Activated gamma-delta T cell treated with anti-CD3 and anti-CD28 coated beads, Interleukin-2, amount 50 U/mL, for 16 hours (primary cell): ENCODE measurements at regions not wholly inside any gene's neighbourhood (a gene's known extent, or its start where the extent isn't known, plus 50 kb on each side); places are given as distances from the start of the nearest gene placed in this dataset.
"Not testable (repeated sequence)": the region's sequence is repeated elsewhere in the genome, so short reads cannot be mapped to it uniquely, and the experiment has no call there.

Experiments
- DNase-seq: peaks from one replicate; pipeline ENCODE4 v3.0.0-alpha.2; 2020; ENCODE audit warnings: low read depth

DNA sequence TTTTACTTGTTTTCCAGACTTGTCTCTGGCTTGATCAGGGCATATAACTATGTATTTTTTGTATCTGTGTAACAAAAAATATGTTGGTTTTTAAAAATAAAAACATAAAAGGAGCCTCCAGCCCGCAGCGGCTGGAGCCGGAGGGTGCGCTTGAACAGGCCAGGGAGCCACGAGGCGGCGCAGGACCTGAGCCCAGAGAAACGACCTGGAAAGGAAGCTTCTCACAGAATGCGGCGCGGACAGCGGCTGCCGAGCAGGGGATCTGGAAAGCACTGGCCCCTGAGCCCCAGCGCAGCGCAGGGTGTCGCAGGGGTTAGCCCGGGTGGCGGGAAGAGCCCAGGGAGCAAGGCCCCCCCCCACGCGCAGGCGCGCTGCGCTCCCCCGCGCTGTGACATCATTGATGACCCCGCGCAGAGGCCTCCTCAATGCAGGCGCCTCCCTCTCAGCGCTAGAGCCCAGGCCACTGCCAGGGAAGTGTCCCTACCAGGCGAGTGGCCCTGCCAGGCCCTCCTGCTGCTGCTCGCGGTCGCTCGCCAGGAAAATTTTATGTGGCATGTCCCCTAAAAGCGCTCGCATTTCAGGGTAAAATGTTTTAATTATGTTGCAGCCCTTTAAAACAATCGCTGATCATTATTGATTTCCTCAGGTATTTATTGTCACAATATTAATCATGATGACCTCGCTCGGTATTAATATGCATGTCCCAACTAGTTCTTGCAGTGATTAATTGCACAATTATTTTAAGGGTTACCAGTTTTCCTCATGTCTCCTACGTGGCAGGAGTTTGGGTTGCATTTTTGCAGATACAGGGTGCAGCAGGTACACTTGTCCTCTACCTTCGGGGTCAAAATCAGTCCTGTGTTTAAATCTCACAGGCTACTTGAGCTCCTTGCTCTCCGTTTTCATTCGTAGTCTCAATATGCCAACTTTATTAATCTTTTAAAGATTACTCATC lies 134.2 kb downstream of the USP22 start:
- peak; percentile 52 for DNase-seq

DNA sequence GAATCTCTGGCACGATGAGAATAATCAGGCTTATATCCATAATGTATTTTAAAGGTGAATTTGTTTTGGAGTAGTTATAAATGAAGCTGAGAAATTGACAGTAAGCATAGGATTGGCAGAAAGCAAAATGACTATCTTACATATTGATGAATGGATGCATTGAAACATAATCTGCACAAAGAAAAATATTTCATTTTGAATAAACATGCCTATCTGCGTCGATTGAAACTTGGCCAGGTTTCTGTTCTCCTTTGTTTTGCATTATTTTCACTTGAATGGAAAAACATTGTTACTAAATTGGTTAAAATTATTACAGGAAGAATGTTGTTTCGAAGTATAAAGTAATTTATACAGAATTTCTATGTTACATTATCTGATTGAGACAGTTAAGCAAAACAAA lies 128.2 kb downstream of the USP22 start:
- DNase-seq = no peak

DNA sequence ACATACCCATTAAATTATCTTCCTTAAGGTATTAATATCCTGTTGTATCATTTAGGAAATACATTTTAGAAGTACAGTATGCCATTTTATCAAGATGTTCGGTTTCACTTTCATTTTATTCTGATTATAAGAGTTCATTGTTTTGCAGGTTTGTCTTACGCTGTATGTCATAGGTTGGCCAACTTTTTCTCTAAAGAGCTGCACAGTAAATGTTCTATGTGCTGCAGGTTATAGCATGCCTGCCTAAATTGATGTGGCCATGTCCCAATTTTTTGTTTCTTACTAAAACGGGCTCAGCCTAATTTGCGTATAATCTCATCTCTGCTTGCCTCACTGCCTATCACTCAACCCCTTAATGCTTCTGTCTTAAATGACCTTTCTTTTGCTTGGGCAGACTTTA lies 126.4 kb downstream of the USP22 start:
- no peak for DNase-seq

DNA sequence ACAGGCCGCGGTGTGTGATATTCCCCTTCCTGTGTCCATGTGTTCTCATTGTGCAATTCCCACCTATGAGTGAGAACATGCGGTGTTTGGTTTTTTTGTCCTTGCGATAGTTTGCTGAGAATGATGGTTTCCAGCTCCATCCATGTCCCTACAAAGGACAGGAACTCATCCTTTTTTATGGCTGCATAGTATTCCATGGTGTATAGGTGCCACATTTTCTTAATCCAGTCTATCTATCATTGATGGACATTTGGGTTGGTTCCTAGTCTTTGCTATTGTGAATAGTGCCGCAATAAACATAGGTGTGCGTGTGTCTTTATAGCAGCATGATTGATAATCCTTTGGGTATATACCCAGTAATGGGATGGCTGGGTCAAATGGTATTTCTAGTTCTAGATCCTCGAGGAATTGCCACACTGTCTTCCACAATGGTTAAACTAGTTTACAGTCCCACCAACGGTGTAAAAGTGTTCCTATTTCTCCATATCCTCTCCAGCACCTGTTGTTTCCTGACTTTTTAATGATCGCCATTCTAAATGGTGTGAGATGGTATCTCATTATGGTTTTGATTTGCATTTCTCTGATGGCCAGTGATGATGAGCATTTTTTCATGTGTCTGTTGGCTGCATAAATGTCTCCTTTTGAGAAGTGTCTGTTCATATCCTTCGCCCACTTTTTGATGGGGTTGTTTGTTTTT lies 125.1 kb downstream of the USP22 start:
- DNase-seq = not testable (repeated sequence)

DNA sequence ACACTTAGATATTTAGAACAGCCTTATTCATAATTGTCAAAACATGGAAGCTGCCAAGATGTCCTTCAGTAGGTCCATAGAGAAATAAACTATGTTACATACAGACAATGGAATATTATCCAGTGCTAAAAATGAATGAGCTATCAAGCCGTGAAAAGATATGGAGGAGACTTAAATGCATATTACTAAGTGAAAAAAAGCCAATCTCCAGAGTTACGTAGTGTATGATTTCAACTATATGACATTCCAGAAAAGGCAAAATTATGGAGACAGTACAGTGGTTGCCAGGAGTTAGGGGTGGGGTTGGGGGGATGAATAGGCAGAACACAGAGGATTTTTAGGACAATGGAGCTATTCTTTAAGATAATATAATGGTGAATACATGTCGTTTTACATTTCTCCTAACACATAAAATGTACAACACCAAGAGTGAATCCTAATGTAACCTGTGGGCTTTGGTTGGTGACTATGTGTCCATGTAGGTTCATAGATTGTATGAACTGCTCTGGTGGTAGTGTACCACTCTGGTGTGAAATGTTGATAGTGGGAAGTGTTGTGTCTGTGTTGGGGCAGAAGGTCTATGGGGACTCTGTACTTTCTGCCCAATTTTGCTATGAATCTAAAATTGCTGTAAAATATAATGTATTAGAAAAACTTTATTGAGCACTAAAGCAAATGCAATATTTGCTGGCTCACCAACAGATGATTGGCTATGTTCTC lies 122.6 kb downstream of the USP22 start:
- DNase-seq = no peak

DNA sequence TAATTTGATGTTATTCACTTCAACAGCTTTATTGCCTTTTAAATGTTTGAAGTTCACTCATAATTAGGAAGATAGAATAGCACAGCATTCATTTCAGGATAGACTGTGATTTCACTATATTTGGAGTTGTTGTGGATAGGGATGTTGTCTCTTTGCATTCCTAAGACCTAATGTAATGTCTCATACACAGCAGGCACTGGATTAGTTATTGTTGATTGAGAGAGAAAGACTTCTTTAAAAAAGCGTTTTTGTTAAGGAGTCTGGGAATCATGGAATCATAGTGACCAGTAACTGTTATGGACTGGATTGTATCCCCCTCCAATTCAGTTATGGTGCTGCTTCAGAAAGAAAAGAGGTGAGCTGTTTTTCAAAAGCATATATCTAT lies 122.0 kb downstream of the USP22 start:
- no peak for DNase-seq

DNA sequence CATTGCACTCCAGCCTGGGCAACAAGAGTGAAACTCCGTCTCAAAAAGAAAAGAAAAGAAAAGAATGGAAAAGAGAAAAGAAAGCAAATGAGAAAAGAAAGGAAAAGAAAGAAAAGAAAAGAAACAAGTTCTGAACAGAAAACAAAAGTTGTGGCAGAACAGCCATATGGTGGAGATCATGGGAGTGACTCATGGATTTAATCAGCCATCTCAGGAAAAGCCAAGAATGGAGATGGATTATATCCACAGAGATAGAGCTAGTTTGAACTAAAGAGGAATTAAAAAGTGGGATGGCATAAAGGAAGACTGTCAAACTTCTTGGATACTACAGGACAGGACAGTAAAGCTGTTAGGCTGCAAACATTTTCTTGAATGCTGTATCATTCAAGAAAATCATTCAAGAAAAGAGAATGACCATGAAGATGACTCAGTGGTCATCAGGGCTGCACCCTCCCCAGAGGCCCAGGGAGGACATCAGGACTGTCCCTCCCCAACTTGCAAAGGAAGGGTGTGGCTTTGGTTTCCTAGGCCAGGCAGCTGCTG lies 120.6 kb downstream of the USP22 start:
- no peak for DNase-seq

DNA sequence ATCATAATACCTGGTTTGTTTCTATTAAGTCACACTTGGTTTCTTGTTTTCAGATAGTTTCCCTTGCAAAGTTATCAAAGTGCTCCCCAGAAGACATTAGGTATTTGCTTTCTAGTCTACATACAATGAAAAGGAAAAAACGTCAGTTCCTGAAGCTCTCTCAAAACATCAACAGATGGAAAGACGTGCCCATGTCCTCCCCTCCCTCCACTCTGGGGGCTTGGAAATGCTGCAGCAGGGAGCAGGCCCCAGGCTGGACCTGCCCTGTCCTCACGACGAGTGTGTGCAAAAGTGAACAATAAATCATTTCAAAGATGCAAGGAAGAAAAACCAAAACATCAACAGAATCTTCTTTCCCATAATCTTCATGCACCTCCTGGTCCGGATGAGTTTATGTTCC lies 118.5 kb downstream of the USP22 start:
- no peak for DNase-seq

DNA sequence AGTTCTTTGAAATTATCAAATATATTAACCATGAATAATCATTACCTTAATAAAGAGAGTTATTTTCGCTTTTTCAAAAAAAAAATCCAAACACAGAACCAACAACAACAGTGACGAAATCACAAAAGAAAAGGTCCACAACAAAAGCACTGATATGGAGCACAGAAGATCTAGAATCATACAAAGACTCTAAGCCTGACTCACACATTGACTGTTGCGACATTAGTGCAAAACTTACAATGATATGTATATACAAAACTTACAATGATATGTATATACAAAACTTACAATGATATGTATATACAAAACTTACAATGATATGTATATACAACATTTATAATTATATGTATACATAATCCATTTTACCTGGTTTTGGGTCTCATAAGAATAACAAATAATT lies 117.7 kb downstream of the USP22 start:
- DNase-seq = no peak

DNA sequence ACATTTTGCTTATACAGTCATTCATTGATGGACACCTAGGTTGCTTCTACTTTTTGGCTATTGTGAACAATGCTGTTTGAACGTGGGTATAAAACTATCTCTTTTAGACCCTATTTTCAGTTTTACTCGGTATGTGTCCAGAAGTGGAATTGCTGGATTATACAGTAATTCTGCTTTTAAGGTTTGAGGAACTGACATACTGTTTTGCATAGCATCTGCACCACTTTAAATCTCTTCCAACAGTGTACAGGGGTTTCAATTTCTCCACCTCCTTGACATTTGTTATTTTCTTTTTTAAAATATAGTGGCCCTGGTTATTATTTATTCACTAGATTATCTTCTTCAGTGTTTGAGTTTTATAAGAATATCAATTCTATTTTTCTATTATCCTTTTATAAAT lies 116.9 kb downstream of the USP22 start:
- DNase-seq = no peak

DNA sequence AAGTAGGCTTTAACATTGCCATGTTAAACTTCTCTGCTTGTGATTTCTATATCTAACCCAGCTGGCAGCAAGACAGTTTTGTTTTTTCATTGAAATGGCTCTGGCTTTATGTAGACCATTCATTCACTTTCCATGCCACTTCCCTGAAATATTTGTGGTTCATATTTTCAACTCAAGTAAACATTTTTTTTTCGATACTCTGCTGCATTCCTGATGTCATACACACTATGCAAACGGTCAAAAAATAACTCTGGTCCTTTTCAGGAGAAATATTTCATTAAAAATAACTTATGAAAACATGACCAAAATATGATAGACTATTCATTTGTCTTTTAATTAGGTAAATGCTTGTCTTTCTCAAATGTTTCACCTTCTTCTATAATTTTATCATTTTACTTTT lies 116.3 kb downstream of the USP22 start:
- no peak for DNase-seq

DNA sequence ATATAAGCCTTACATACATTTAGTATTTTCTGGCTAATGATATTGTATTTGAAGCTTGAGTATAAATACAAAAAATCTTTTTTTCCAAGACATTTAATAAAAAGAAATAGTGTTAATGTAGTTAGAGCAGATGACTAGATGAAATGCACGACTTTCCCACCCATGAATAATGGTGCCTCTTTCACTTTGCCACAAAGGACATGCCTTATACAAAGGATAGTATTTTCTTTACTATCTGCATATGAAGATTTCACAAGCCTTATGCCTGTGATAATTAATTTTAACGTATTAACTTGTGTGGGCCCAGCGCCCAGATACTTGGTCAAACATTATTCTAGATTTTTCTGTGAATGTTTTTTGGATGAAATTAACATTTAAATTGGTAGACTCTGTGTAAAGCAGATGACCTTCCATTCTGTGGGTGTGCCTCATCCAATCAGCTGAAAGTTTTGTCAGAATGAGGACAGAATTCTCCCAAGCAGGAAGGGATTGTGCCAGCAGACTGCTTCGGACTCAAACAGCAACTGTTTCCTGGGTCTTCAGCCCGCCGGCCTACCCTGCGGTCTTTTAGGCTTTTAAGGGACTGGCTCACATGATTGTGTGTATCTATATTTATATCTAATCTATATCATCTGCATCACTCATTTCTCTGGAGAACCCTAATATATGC lies 115.4 kb downstream of the USP22 start:
- DNase-seq = no peak

DNA sequence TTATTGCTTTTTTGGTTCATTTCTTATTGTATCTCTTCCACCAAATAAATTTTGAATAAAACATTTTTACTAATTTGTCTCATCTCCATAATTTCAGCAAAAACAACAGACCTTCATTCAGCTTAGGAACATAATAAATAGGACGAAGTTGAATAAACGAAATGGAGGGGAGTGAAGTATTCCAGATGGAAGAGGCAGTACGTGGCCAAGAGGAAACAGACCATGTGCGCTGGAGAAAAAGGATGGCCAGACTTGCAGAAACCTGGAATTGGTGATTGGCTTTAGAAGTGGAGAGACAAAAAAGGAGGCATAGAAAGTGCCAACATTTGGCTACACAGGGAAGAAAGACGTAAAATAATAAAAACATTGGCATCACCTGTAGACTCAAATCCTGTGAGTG lies 113.5 kb downstream of the USP22 start:
- no peak for DNase-seq

DNA sequence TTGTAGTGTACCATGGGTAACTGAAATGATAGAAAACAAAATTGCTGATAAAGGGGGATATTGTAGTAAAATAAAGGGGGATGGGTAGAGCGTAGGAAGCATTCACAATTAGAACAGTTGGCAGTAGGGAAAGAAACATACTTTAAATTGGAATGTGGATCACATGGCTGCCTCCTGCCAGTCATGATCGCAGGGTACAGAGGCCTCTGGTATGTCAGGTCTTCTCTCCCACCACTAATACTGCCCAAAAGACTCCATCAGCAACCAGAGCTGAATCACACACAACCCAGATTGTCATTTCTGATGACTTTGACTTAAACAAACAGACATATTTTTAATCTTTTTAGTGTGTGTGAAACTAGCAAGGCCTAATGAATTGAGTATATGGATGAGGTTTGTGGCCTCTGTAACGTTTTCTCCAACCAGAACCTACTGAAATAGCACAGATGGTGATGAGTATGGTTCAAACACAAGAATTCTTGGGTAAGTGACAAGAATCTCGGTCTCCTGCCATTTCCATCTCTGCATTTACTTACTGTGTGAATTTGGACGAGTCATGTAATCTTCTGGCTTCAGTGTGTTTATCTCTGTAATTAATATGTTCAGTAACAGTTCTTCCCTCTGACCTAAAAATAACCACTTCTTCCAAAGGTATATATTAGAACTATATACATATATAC lies 112.6 kb downstream of the USP22 start:
- DNase-seq = no peak

DNA sequence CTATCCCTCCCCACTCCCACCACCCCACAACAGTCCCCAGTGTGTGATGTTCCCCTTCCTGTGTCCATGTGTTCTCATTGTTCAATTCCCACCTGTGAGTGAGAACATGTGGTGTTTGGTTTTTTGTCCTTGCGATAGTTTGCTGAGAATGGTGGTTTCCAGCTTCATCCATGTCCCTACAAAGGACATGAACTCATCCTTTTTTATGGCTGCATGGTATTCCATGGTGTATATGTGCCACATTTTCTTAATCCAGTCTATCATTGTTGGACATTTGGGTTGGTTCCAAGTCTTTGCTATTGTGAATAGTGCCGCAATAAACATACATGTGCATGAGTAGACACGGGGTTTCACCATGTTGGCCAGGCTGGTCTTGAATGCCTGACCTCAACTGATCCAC lies 109.8 kb downstream of the USP22 start:
- not testable (repeated sequence) for DNase-seq

DNA sequence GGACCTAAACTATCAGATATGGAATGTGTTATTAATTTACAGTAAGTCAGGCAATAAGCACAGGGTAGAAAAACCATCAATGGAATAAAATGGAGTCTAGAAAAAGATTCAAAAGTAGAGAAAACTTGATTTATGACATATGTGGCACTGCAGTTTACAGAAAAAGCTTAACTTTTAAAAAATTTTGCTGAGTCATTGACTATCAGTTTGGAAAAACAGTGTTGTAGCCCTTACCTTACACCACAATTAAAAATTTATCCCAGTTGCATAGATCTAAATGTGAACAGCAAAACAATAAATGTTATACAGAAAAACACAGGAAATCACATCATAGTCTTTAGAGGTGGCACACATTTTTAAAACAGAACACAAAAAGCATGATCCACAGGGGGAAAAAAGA lies 108.5 kb downstream of the USP22 start:
- DNase-seq = no peak

DNA sequence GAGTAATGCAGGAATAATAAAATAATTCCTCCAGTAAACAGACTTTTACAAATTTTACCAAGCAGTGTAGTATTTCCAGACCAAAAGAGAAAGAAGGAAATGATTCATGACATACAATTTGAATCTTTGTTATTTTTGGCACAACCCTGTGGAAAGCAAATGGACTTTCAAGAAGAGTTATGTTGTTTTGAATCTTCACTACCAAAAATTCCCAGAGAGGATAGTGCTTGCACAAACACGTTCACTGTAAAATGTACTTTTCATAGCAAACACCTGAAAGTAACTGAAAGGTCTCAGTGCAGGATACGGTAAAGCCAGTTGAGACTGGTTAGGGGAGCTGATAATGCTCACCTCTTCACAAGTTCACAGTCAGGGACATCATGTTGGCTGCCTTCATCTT lies 107.1 kb downstream of the USP22 start:
- no peak for DNase-seq

DNA sequence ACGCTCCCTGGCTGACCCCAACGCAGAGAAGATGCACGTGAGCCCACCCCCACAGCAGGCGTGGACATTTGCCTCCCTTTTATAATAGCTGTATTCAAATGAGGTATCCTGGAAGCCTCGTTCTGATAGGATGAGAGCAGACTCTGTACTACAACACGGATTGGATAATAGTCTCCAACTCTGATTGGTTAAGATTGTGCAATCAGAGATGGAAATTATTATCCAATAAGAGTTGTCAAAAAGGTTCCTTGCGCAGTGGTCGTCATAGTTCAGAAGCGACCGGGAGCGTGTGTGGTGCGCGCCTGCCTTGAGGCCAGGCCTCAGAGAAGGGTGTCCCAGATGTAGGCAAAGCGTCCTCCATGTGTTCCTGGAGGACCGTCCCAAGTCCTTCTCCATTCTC lies 104.6 kb downstream of the USP22 start:
- no peak for DNase-seq

DNA sequence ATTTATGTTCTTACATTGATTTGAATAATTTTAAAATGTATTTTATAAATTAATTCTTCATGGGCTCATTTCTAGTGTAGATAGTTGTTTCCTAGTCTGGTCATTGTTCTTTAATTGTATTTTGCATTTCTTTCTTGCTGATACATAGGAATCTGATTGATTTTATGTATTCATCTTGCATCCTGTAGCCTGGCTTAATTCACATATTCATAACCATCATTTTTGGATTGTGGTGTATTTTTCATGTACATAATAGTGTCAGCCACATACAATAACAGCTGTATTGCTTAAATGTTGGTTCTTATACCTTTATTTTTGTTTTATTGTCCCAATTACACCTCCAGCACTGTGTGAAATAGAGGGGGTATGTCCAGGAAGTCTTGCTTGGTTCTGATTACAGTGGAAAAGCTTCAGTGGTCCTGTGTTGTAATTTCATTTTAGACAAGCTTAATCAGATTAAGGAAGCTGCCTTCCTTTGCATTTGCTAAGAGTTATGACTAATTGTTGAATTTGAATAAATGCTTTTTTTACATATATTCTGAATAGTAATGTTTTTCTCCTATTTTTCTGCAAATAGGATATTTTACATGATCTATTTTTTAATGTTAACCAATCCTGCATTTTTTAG lies 103.7 kb downstream of the USP22 start:
- DNase-seq = no peak

DNA sequence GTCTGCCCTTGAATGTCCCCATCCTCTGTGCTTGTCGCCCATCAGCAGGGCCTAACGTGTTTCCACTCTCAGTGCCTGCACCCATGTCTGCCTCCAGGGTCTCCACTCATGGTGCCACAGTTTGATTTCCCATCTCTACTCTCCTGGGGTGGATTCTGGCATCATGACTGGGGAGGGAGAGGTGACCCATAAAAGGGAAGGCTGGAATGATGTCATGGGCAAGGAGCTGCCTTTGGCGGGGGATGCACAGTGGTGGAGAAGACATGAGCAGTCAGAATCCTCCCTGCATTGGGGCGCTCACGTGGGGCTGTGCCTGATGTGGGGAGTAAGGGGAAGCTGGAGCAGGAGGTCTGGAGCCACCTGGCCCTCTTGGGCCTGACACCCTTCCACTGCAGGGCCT lies 100.9 kb downstream of the USP22 start:
- DNase-seq = no peak
